MM.1S (cell line): ENCODE measurements at regions not wholly inside any gene's neighbourhood (a gene's known extent, or its start where the extent isn't known, plus 50 kb on each side); places are given as distances from the start of the nearest gene placed in this dataset.

Experiments
- CTCF ChIP-seq: fragments of 300-600 bp; sonication (generic); IDR thresholded peaks from 2 replicates; pipeline ENCODE4 v1.5.1; 2016; ENCODE audit warnings: antibody characterized with exemption, low read length, mixed read lengths
- EZH2 ChIP-seq: fragments of 300-600 bp; sonication (generic); optimal IDR thresholded peaks from 2 replicates; pipeline ENCODE3; 2017; ENCODE audit warnings: low read depth, mild to moderate bottlenecking, antibody characterized with exemption, low read length, mixed read lengths

- TF ChIP-seq EZH2 = no peak
- TF ChIP-seq CTCF = no peak
These were observed 444.4 kb upstream of the DAB1 start for GRCh38 chr1:57868239-57868638.
